ENCODE measurements at regions not wholly inside any gene's neighbourhood (a gene's known extent, or its start where the extent isn't known, plus 50 kb on each side); places are given as distances from the start of the nearest gene placed in this dataset.
"Not testable (repeated sequence)": the region's sequence is repeated elsewhere in the genome, so short reads cannot be mapped to it uniquely, and the experiment has no call there.

DNA sequence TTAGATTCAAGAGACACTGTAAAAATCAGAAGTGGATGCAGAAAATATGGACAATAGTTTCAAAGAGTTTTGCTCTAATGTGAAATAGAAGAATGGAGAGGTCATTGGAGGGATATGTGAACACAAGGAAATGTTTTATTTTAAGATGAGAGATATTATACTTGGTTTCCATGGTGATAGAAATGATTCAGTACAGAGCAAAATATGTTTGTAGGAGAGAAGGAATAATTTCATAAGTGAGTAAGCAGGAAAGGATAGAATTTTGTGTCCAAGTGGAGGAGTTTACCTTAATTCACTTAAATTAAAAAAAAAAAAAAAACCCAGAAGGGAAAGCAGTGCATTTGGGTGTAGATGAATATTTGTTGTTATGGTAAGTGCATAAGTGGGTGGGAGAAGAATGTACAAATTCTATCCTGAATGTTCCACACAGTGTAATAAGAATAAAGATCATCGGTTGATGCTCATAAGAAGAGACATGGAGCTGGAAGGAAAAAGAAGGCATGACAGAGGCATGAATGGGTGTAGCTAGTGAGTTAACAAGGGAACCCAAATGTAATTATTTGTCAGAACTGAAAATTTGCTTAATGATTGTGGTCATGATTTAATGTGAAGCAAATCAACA is 688.9 kb upstream of the GJE1 start:
- no peak for DNase-seq

DNA sequence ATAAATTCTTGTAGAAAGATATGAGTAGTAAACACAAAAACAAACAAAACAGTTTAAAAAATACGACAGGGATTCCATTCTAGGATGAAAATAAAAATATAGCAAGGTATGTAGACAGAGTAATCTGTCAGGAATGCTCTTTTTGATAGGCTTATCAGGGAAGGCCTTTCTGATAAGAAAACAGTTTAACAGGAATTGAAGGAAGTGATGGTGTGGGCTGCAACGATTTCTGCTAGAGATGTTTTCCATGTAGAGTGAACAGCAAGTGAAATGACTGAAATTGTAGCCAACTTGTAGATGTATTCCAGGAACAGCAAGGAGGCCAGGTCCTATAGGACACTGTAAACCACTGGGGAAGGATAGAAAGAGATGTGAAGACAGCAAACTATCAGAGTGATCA is 689.7 kb upstream of the GJE1 start:
- DNase-seq: no peak

DNA sequence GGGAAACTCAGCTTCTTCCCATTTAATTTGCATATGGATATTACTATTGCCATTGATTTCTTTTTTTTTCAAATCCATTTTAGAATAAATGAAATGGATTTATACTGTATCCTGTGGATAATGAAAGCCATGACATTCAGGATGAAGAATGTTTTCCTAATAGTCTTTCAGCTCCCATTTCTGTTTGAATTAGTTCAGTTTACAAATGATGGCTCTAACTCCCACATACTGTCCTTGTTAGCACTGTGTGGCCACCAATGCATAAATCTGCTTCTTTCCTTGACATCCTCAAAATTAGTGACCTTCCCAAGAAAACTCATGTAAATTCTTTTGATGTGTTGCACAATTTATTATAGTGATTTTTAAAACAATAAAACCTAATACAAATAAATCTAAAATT is 693.2 kb upstream of the GJE1 start:
- no peak for DNase-seq

DNA sequence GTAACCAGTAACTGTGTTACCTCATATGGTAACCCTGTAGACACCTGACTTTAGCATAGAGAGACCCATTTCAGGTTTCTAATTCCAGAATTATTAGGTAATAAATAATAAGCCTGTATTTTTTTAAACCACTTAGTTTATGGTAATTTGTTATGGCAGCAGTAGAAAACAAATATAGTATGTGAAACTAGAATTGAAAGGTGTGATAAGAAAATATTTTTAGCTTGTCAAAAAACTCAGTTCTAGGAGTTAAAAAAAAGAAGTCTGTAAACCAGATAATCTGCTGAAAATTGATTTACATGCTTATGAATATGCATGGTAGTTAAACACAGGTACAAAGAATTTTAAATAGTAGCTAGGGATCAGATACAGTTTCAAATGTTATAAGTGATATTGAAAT is 695.0 kb upstream of the GJE1 start:
- DNase-seq: no peak

DNA sequence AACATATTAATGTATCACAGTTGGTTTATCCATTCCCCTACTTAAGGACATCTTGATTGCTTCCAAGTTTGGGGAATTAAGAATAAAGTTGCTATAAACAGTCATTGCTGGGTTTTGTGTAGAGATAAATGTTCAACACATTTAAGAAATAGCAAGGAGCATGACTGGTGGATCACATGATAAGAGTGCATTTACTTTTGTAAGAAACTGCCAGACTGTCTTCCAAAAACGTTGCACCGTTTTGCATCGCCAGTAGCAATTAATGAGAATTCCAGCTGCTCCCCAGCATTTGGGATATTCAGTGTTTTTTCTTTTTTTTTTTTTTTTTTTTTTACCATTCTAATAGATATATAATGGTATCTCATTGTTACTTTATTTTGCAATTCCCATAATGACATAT is 695.7 kb upstream of the GJE1 start:
- no peak for DNase-seq

DNA sequence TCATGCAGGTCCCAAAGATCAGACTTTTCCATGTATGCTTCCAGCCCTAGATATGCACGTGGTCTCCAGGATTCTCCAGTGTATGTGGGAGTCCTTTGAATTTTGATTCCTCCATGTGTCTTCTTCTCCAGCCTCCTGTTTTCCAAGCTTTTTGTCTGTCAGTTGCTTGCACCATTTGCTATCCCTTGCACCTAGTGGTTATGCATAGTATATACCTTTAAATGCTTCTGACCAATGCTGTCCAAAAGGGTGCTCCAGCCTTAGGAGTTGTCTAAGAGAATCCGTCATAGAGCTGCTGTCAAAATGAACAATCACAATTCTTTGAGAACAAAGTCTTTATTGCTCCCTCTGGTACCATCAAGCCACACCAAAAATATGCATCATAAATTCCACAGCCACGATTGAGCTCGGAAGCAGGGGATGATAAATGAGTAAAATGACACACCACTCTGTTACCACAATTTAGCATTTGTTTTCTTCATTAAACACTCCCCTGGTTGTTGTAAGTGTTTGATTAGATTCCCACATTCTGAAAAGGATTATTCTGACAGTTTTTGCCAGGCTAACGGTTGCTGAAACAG is 706.2 kb upstream of the GJE1 start:
- no peak for DNase-seq

DNA sequence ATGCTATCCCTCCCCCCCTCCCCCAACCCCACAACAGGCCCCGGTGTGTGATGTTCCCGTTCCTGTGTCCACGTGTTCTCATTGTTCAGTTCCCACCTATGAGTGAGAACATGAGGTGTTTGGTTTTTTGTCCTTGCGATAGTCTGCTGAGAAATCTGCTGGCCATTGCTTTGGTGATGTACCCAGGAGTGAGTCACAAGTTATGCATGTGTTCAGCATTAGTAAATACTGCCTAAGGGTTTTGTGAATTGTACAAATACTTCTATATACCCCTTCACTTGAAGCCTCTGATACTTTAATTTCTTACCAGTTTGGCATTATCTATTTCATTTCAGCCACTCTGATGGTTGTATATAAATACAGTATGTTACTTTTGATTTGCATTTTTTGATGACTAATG is 711.3 kb upstream of the GJE1 start:
- DNase-seq: no peak

DNA sequence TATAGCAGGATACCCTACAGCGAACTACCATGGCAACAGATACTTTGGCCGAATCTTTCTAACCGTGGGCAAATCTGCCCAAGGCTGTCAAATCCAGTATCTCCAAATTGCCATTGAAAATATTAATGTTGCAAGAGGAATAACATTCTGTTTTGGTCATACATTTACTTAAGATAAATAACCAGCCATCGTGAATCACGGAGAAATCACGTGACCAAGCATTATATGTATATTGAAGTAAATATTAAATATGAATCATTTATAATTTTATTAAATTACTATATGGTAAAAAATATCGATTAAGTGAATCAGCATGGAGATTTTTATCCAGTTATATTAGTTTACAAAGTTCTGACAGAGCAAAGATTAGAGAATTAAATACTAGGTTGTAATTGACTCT is 714.6 kb upstream of the GJE1 start:
- no peak for DNase-seq

DNA sequence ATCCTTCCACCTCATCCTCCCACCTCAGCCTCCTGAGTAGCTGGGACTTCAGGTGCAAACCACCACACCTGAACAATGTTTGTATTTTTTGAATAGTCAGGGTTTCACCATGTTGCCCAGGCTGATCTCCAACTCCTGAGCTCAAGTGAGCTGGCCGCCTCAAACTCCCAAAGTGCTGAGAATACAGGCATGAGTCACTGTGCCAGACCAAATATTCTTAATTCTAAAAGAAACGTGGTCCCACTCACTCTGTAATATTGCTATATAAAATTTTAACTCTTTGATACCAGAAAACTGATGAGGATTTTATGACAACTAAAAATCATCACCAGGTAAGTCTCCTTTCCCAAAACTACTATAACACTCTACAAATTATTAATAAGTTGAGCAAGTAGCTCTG is 716.8 kb upstream of the GJE1 start:
- DNase-seq: no peak

DNA sequence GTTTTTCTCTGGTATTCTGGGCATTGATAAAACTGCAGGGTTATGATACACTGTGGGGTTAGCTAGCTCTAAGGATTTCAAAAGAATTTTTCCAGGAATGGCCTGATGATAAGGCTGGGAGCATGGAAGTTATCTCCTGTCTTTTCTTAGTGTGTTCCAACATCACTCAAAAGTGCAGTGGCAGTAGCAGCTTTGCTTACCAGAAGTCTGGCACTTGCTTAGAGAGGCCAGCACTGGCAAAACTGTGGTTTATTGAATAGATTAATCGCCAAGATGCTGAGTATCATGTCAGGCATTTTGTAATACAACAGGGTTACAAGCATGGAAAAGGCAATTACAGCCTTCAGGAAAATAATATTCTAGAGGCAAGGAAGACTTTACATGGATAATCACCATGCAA is 719.5 kb upstream of the GJE1 start:
- DNase-seq: no peak

DNA sequence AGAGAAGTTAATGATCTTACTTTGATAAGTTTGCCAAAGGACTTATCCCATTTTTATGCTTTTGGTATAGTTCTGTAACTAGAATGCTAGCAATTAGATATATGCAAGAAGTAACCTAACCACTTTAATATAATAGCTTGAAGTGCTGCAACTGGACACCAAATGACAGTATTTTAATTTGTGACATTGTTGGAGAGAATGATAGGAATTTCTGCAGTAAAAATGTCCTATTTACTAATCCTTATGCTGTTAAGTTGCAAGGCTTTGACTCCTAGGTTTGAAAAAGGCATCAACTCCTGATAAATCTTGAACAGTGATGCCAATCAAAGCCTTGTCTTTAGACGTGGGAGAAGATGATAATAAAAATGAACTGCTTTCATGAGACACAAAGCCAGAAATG is 726.0 kb upstream of the GJE1 start:
- no peak for DNase-seq

DNA sequence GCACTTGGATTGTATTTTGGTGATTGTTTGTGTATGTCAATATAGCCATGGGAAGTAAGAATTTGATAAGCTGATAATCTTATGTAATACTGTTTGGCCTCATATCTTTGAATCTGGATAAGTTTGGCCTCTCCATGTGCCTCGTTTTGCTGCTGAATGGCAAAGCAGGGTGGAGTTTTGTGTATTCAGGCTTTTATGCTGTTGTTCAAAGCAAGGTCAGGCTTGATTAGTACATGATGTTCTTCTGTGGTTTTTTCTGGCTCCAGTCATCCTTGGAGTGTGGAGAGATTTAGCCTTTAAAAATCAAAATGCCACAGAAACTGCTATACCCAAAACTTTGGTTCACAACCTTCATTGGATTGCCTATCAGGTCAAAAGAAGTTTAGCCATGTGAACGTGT is 728.9 kb upstream of the GJE1 start:
- DNase-seq: no peak

DNA sequence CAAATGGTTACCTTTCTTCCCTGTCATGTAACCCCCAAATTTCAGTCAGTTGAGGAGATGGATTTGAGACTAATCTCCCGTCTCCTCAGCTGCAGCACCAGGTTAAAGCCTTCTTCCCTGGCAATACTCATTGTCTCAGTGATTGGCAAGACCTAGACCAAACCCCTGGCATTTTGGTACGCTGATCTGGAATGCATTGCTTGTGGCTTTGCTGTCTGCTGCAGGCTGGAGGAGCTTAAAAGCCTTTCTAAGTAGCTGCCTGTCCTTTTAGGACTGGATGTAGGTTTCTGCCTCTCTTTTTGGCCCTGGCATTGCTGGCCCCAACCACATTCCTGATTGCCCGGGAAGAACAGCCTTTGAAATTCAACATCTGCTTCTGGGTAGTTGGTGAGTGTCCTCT is 729.6 kb upstream of the GJE1 start:
- no peak for DNase-seq

DNA sequence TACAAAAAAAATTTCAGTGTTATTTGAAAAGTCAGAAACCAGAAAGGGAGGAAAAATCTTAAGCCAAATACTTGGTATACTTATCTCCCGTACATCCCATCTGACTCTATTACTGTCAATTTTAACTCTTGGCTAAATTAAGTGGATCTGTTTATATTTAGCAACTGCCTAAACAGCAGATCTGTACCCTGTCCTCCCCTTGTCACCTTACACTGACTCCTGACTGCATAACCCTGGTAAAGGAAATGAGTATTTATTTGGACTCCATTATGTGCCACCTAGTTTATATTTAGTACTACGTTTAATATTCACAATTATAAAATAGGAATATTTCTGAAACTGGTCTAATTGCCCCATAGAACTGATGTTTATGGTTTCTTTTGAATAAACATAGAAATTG is 730.2 kb upstream of the GJE1 start:
- DNase-seq: no peak

DNA sequence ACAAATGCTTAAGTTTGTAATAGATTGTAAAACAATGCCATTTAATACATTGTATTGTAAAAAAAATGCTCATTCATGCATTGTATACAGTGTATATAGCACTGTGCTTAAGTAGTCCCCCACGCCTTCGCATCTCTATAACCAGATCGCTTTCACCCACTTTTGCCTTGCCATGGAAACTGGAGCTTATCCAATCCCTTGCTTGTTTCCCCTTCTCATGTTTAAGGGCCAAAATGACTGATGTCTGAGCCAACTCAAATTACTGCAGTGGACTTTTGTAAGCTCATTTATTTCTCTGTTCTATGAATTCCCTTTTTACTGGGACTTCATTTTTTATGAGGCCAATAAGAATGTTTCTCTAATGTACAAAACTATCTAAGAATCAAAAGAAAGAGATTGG is 730.9 kb upstream of the GJE1 start:
- no peak for DNase-seq

DNA sequence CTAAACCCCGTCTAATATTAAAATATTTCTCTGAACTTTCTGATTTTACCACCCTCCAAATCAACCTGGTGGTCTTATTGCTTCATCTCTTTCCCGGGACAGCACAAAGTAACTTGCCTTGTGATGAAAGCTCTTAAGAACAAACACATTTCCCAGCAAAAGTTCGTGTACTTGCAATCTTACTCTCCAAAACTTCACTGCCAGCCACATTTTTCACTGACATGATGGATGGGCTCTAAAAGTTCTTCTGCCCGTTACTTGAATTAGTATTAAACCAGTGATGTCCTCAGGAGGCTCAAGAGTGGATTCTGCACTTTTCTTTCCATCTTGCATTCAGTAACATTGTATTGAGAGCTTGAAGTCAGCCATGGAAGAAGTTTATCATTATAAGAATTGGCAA is 731.6 kb upstream of the GJE1 start:
- no peak for DNase-seq

DNA sequence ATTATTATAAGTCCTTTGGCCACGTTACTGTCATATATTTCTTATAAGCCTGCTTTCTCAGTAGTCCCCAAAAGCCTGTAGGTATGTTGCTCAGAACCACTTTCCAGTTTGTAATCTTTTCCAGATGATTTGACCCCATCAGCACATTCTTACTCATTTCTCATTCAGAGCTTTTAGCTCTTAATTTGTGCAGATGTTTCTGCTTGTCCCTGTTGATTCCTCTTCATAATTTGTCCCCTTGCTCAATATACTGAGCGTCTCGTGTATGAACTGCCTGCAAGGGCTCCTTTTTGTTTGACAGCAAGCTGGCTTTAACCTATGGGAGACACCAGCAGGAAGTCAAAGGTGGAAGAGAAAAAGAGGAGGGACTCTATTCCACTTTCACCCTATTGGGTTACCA is 733.8 kb upstream of the GJE1 start:
- no peak for DNase-seq

DNA sequence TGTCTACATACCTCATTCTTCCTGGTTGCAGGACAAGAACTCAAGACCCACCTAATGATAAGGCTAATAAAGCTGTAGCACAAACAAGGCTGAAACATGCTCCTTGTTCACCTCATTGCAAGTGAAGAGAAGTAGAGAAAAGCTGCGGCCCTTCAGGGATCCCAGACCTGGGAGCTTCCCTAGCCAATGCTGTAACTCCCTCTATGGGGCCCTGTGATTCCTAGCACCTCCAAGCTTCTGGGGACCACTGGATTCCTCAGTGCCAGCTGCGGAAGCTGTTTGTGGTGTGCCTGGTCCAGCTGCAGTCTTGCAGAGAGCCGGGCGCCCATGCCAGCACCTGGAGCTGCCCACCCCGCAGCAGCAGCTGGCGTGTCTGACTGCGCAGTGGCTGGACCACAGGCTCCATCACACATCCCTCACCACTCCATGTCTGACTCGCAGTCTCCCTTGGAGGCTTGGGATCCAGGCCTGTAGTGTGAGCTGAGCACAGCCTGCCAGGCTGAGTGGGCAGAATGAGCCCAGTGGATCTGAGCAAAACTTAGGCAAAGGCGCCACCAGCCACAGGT is 737.2 kb upstream of the GJE1 start:
- no peak for DNase-seq

DNA sequence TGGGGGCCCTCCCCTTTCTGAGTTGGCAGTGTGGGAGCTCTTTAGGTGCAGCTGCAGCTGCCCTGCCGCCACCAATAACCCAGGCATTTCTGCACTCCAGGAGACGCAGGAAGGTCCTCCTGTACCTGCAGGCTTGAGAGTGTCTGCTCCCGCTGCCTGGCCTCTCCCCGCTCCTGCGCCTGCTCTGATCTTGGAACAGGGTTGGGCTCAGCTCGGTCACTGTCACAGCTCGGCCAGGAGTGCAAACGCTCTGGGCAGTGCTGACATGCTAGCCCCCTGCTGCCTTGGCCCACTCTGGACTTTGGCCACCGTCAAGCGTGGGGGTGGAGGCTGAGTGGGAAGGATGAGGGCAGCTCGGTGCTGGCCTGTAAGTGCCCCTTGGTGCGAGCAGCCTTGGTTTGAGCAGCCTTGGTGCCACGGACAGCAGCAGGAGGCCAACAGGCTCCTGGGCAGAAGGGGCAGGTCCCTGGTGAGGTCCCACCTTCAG is 738.1 kb upstream of the GJE1 start:
- no peak for DNase-seq

DNA sequence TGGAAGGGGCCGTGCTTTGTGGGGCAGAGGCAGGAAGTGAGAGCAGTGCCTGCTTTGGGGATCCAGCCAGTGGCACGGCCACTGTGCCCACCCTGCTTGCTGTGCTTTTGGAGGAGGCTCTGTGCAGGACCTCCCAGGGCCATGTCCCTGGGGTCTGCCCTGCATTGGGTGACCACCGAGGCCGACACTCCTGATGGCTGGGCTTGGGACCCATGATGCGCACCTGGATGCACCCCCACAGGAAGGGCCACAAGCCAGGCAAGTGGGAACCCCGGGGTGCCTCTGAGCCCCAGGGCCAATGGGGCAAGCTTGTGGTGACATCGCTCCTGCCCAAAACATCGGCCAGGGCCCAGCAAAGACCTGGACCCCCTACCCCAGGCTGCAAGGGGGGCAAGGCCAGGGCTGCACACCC is 738.6 kb upstream of the GJE1 start:
- DNase-seq: no peak

DNA sequence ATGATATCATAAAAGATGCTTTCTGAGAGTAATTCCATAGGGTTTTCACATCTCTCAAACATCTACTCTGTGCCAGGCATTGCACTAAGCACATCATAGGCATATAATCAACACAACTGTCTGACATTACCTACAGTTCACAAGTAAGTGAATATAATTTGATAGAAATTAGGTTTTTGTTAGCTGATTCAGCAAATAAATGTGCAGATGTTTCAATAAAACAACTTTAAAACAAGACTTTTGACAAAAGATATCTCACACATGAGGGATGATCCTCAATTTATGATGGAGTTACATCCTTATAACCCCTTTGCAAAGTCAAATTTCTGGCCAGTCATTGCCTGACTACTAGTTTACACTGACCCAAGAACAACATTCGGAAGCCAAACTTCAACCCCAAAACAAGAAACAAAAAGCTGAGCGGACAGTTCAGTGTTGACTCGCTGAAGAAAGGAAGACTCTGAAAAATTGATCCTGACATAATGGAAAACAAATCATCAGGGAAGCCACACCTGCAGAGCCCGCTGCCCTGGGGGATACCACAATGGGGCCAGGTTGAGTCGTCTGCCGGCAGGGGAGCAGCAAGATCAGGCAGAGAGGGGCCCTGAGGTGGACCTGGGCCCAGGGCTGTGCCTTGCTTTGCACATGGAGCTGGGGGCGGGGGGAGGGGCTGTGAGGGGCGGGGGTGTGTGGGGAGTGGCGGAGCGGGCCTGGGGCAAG is 739.2 kb upstream of the GJE1 start:
- DNase-seq: no peak

DNA sequence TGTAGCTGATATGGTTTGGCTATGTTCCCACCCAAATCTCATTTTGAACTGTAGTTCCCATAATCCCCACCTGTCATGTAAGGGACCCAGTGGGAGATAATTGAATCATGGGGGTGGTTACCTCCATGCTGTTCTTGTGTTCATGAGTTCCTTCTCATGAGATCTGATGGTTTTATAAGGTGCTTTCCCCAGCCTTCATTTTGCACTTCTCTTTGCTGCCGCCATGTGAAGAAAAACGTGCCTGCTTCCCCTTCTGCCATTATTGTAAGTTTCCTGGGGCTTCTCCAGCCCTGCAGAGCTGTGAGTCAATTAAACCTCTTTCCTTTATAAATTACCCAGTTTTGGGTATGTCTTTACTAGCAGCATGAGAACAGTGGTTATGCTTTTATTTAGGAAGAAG is 741.6 kb upstream of the GJE1 start:
- not testable (repeated sequence) for DNase-seq

DNA sequence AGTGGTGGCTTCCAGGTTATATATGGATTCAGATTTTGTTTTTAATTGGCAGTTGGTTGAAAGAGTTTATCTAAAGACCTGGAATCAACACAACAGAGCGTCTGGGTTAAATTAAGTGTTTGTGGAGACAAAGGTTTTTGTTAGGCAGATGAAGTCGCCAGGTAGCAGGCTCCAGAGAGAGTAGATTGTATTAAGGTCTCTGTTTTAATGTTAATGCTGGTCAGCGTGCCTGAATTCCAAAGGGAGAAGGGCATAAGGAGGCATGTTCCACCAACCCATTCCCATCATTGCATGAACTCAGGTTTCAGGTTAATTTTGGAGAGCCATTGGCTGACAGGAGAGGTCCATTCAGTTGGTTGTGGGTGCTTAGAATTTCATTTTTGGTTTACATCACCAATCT is 744.1 kb upstream of the GJE1 start:
- no peak for DNase-seq

DNA sequence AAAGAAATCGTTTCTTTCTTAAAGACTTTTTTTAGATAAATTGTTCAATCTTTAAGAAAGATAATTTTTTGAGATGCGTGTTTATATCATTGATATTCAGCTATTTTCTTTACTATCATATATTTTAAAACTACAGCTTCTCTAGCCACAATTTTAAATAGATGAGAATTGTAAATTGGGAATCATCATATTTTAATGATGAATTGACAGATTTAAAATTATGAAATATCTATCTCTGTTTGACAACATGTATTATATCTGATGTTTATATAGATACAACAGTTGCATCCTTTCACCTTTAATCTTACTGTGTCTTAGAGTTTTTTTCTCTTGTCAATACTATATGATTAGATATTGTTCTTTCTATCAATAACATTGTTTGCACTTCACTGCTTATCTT is 762.3 kb upstream of the GJE1 start:
- no peak for DNase-seq
